WI38 (cell line): ENCODE measurements at regions not wholly inside any gene's neighbourhood (a gene's known extent, or its start where the extent isn't known, plus 50 kb on each side); places are given as distances from the start of the nearest gene placed in this dataset.

Source experiments
- H3K4me3 ChIP-seq: 2 replicates; pipeline ENCODE4 v1.5.1; 2011; ENCODE audit warnings: low read depth, mild to moderate bottlenecking, control low read depth, low read length
- TF ChIP-seq, protein P1 (sequence below): IDR thresholded peaks from 2 replicates; pipeline ENCODE4 v1.5.1; 2012; ENCODE audit warnings: low read depth, mild to moderate bottlenecking, control low read depth, low read length

DNA sequence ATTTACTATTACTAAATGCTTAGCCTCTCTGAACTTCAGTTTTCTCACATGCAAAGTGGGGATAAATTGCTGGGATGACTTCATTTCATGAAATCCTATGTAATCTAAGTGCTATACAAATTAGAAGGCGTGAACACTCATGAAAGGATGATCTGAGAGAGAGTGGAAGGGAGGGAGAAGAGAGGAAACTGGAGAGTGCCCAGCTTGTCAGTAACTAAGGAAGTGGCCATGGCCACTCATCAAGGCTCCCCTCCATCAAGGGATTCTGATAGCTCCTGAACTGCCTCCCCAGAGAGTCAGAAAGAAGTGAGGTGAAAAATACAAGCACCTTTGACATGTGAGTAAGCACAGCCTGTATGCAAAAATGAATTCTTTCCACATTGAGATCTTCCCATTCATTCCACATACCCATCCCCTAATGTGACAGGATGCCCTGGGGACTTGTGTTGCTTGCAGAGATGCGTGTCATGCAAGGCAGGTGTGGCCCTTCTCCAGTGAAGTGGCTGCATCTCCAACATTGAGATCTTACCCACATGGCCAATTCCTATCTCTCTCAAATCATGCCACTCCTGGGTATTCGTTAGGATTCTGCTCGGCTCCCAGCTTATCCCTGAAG lies 76.5 kb upstream of the ITPRID1 start:
- no peak overlapping the region for H3K4me3 ChIP-seq
- TF ChIP-seq, protein P1, sequence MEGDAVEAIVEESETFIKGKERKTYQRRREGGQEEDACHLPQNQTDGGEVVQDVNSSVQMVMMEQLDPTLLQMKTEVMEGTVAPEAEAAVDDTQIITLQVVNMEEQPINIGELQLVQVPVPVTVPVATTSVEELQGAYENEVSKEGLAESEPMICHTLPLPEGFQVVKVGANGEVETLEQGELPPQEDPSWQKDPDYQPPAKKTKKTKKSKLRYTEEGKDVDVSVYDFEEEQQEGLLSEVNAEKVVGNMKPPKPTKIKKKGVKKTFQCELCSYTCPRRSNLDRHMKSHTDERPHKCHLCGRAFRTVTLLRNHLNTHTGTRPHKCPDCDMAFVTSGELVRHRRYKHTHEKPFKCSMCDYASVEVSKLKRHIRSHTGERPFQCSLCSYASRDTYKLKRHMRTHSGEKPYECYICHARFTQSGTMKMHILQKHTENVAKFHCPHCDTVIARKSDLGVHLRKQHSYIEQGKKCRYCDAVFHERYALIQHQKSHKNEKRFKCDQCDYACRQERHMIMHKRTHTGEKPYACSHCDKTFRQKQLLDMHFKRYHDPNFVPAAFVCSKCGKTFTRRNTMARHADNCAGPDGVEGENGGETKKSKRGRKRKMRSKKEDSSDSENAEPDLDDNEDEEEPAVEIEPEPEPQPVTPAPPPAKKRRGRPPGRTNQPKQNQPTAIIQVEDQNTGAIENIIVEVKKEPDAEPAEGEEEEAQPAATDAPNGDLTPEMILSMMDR, result no peak

DNA sequence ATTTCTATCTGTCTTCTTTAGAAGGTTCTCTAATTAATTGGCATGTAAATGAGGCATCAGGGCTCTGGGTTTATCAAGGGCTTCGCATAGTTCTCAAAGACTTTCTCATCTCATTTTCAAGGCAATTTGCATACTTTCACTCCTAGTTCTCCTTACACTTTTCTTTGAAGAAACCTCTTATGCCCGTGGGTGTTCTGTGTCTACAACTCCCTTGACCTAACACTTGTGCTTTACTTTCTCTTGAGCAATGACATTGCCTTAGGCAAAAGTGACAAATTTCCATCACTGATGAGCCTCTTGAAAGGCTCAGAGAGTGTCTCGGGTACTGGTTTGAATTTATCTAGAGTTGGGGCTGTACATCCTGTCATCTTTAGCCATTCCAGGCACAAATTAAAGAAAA lies 74.7 kb upstream of the ITPRID1 start:
- TF ChIP-seq, protein P1, result no peak
- H3K4me3 ChIP-seq, result no peak overlapping the region

DNA sequence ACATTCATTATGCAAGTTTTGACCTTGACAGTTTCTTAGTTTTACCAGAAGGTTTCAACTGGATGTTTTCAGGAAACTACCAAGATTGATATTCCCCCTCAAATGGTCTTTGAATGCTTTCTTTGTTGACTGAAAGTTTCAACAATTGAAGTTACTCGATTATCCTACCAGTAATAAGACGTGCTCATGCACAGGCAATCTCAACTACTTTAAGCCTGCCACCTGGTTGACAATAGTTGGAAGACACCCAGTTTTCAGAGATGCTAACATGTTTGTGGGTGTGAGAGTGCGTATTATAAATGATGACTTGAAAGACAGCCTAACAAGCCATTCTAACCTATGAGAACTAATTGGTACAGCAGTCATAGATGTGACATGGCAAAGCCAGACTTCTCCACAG lies 73.4 kb upstream of the ITPRID1 start:
- TF ChIP-seq, protein P1, result no peak
- H3K4me3 ChIP-seq, result no peak overlapping the region

DNA sequence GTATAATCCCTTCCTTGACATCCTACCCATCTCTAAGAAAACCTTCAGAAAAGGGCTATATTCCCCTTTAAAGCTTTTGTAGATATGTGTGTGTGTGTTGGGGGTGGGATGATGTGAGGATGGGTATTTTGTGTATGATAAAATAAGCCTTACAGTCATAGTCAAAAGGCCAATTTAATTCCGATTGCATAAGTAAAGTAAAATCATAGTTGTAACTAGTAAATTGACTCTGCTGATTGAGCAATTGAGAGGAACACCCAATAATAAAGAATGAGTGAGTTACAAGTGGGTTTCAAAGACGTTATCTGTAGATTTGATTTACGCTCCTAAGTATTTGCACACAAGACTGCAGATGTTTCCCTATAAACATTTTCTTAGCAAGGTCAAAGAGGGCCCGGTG lies 71.3 kb upstream of the ITPRID1 start:
- TF ChIP-seq, protein P1, result no peak
- H3K4me3 ChIP-seq, result no peak overlapping the region

DNA sequence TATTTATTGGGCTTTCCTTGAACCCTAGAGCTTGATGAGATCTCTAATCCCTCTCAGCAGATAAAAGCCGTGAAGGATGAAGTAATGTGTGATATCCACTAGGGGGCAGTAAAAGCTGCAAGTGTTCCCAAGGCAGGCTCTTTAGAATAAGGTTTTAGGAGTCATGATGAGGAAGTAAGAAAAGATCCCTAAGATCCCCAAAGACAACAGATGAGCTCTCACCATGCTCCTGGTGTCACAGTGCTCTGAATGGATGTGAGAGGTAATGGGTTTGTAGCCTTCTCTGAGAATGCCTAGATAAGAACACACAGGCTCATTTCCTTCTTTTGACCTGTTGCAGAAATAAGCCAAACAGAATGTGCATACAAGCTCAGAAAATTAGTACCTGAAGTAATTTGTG lies 70.4 kb upstream of the ITPRID1 start:
- TF ChIP-seq, protein P1, result peak; percentile 32; the same call in 1 of the 2 replicates
- H3K4me3 ChIP-seq, result no peak overlapping the region

DNA sequence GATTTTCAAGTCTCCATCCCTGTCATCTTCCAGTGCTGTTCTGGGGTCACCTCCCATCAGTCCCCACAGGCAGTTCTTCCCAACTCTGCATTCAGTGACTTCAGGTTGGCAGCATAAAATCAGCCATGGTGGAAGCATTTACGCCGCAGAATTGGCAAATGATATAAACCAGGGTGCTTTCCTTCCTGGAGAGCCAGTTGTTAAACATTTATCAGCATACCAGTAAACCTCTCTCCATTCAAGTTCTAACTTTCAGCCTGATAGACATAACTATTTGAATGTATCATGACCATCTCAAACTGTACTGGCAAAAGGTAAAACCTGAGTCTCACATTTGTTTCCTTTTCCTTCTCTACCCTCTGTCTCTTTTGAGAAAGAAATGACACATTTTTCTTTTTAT lies 69.7 kb upstream of the ITPRID1 start:
- H3K4me3 ChIP-seq, result no peak overlapping the region
- TF ChIP-seq, protein P1, result no peak

DNA sequence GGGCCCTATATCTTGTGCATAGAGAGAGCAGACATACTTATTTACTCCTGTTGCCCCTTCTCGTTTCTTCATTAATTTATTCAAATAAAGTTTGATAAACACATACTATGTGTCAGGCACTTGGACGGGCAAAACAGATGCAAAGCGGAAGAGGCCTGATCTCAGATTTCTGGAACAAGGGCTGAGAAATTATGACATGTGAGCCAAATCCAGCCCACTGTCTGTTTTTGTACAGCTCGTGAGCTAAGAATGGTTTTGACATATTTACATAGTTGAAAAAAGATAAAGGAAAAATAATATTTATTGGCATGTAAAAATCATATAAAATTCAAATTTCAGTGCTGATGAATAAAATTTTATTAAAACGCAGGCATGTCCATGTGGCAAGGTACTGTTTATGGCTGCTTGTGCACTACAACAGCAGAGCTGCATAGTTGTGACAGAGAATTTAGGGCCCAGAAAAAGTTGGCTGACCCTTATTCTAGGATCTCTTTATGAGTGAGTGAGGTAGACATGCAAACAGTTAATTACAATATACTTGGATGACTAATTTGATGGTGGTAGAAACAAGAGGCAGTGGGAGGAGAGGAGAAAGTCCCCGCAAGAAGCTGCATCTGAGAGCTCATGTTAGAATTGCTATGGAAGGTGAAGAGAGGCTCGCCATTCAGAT lies 68.1 kb upstream of the ITPRID1 start:
- no peak overlapping the region for H3K4me3 ChIP-seq
- TF ChIP-seq, protein P1, result no peak
